ENCODE measurements at regions not wholly inside any gene's neighbourhood (a gene's known extent, or its start where the extent isn't known, plus 50 kb on each side); places are given as distances from the start of the nearest gene placed in this dataset.

- H3K4me3 Mint-ChIP-seq: no peak overlapping the region
- no peak overlapping the region for H3K4me2 ChIP-seq
- no peak overlapping the region for H3K4me3 ChIP-seq
- TF ChIP-seq POLR2AphosphoS5 (IDR thresholded peaks at IDR 0.05; ENCODE audit: low read depth): no peak
- TF ChIP-seq CREB1 (CRISPR knock-in tag; IDR thresholded peaks at IDR 0.05; ENCODE audit: low read depth): no peak
- TF ChIP-seq ETS1 (IDR thresholded peaks at IDR 0.05): no peak
- no peak for TF ChIP-seq ZNF462 (CRISPR knock-in tag; IDR thresholded peaks at IDR 0.05)
- TF ChIP-seq CTCF (conservative IDR thresholded peaks at IDR 0.05; ENCODE audit: low read depth in 2 of 2): no peak
- no peak for TF ChIP-seq ZNF114 (CRISPR knock-in tag; IDR thresholded peaks at IDR 0.05)
- no peak for TF ChIP-seq STAT1 (IDR thresholded peaks at IDR 0.05; ENCODE audit: unreplicated experiment)
- TF ChIP-seq NANOG (IDR thresholded peaks at IDR 0.05; ENCODE audit: borderline replicate concordance): no peak
- TF ChIP-seq EZH2 (IDR thresholded peaks at IDR 0.05; ENCODE audit: low read depth, unreplicated experiment): no peak
- TF ChIP-seq JUNB (IDR thresholded peaks at IDR 0.05; ENCODE audit: unreplicated experiment): no peak
- TF ChIP-seq EZH2phosphoT487 (IDR thresholded peaks at IDR 0.05; ENCODE audit: unreplicated experiment): no peak
- no peak for TF ChIP-seq ZNF331 (CRISPR knock-in tag; IDR thresholded peaks at IDR 0.05; ENCODE audit: low read depth)
- TF ChIP-seq, protein P1, sequence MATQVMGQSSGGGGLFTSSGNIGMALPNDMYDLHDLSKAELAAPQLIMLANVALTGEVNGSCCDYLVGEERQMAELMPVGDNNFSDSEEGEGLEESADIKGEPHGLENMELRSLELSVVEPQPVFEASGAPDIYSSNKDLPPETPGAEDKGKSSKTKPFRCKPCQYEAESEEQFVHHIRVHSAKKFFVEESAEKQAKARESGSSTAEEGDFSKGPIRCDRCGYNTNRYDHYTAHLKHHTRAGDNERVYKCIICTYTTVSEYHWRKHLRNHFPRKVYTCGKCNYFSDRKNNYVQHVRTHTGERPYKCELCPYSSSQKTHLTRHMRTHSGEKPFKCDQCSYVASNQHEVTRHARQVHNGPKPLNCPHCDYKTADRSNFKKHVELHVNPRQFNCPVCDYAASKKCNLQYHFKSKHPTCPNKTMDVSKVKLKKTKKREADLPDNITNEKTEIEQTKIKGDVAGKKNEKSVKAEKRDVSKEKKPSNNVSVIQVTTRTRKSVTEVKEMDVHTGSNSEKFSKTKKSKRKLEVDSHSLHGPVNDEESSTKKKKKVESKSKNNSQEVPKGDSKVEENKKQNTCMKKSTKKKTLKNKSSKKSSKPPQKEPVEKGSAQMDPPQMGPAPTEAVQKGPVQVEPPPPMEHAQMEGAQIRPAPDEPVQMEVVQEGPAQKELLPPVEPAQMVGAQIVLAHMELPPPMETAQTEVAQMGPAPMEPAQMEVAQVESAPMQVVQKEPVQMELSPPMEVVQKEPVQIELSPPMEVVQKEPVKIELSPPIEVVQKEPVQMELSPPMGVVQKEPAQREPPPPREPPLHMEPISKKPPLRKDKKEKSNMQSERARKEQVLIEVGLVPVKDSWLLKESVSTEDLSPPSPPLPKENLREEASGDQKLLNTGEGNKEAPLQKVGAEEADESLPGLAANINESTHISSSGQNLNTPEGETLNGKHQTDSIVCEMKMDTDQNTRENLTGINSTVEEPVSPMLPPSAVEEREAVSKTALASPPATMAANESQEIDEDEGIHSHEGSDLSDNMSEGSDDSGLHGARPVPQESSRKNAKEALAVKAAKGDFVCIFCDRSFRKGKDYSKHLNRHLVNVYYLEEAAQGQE (IDR thresholded peaks at IDR 0.05; ENCODE audit: unreplicated experiment): no peak
- no peaks in the 10 kb centered on the region for H3K79me2 ChIP-seq (replicated peaks; ENCODE audit: insufficient read depth)
- H4K20me1 ChIP-seq (replicated peaks; ENCODE audit: insufficient read depth): no peaks in the 10 kb centered on the region
- H3K9me2 ChIP-seq (ENCODE audit: insufficient read depth): 0 out of 2 replicates have a peak, but pooled peaks cover 3% of the 10 kb centered on the region
- H2AFZ ChIP-seq: no peak overlapping the region
- no peak for ATAC-seq
- H3K36me3 ChIP-seq (ENCODE audit: insufficient read depth): no peaks in the 10 kb centered on the region; the same call in 1 of the 2 replicates
- H3F3A ChIP-seq (replicated peaks; ENCODE audit: low read depth): no peaks in the 10 kb centered on the region
- DNase-seq (ENCODE audit: low spot score): no peak
- no peaks in the 10 kb centered on the region for H3K27me3 ChIP-seq (ENCODE audit: insufficient read depth)
- H3K36me3 Mint-ChIP-seq (ENCODE audit: low read depth): peaks cover 9% of the 10 kb centered on the region; the same call in 2 of the 3 replicates
- H3K27ac Mint-ChIP-seq: no peak overlapping the region
- H3K4me1 Mint-ChIP-seq: no peaks in the 10 kb centered on the region
- H3K4me1 ChIP-seq (ENCODE audit: insufficient read depth): no peaks in the 10 kb centered on the region
- H3K9me3 Mint-ChIP-seq: peaks cover 32% of the 10 kb centered on the region
- H3K27me3 Mint-ChIP-seq (ENCODE audit: insufficient read depth, low read depth, poor library complexity): peaks cover 8% of the 10 kb centered on the region
- no peak overlapping the region for H3K27ac ChIP-seq (ENCODE audit: low read depth)
Observed at GRCh38 chr14:104333646-104334423, 195.4 kb downstream of the KIF26A start.

Measured in GM23338 (cell line).